Panc1 (cell line): ENCODE measurements at regions not wholly inside any gene's neighbourhood (a gene's known extent, or its start where the extent isn't known, plus 50 kb on each side); places are given as distances from the start of the nearest gene placed in this dataset.

Experiments used
- CTCF ChIP-seq: fragments of 450-650 bp; IDR thresholded peaks from 2 replicates; pipeline ENCODE4 v1.5.1; 2017; ENCODE audit warnings: mild to moderate bottlenecking
- POLR2AphosphoS5 ChIP-seq: IDR thresholded peaks from 2 replicates; pipeline ENCODE4 v1.6.1; 2012; ENCODE audit warnings: mild to moderate bottlenecking, low read depth, low read length, moderate library complexity

GRCh38 chr18:40367576-40367975 lies 1587.5 kb upstream of the PIK3C3 start:
- TF ChIP-seq CTCF, result no peak
- no peak for TF ChIP-seq POLR2AphosphoS5
